ENCODE measurements at regions not wholly inside any gene's neighbourhood (a gene's known extent, or its start where the extent isn't known, plus 50 kb on each side); places are given as distances from the start of the nearest gene placed in this dataset.

DNA sequence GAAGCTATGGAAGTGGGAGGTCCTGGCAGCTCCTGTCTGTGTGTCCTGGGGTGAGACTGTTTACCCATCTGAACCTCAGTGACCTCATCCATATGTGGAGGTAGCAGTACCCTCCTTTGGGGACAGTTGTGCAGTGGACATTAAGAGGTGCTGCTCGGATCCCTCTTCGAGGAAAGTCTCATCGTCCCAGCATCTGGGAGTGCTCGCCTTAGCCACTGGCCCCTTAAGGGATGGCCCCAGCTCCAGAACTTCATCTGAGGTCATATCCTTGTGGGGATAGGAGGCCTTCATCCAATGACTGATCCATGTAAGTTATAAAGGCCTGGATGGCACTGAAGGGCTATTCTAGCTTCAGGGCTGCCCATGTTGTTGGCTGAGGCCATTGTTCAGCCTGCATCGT is 538.1 kb downstream of the MIAT start:
- H3K36me3 ChIP-seq (ENCODE audit: control insufficient read depth, insufficient read depth, low read length) = no peaks in the 10 kb centered on the region
- DNase-seq (ENCODE audit: extremely low read depth, insufficient read length) = no peak
- TF ChIP-seq, protein P1, sequence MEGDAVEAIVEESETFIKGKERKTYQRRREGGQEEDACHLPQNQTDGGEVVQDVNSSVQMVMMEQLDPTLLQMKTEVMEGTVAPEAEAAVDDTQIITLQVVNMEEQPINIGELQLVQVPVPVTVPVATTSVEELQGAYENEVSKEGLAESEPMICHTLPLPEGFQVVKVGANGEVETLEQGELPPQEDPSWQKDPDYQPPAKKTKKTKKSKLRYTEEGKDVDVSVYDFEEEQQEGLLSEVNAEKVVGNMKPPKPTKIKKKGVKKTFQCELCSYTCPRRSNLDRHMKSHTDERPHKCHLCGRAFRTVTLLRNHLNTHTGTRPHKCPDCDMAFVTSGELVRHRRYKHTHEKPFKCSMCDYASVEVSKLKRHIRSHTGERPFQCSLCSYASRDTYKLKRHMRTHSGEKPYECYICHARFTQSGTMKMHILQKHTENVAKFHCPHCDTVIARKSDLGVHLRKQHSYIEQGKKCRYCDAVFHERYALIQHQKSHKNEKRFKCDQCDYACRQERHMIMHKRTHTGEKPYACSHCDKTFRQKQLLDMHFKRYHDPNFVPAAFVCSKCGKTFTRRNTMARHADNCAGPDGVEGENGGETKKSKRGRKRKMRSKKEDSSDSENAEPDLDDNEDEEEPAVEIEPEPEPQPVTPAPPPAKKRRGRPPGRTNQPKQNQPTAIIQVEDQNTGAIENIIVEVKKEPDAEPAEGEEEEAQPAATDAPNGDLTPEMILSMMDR (IDR thresholded peaks at IDR 0.05; ENCODE audit: insufficient read depth, low read length, poor library complexity, severe bottlenecking) = no peak
- no peaks in the 10 kb centered on the region for H3K27me3 ChIP-seq (replicated peaks; ENCODE audit: control insufficient read depth, insufficient read depth, low read length)
- H3K4me3 ChIP-seq (replicated peaks; ENCODE audit: low read depth, low read length) = no peak overlapping the region

DNA sequence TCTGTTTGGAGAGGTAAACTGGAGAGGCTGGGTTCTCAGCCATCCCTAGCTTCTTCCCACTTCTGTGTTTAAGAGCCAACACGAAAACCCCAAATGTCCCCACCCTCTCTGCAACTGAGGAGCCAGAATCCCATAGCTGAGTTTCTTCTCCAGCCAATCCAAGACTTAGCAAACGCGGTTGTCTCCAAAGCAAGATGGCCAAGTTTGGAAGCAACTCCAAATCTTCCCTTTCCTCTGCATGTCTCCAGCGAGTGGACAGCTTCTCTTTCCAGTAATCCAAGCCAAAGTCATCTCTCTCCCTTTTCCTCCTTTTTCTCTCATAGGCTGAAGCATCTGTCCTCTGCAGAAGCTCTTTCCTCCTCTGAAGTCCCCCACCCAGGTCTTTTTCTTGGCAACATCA is 539.2 kb downstream of the MIAT start:
- Histone ChIP-seq H3K27me3 (replicated peaks; ENCODE audit: control insufficient read depth, insufficient read depth, low read length) (no peaks in the 10 kb centered on the region), H3K36me3 (ENCODE audit: control insufficient read depth, insufficient read depth, low read length) (no peaks in the 10 kb centered on the region), H3K4me3 (replicated peaks; ENCODE audit: low read depth, low read length) (no peak overlapping the region)
- DNase-seq (ENCODE audit: extremely low read depth, insufficient read length) = no peak
- TF ChIP-seq, protein P1 (IDR thresholded peaks at IDR 0.05; ENCODE audit: insufficient read depth, low read length, poor library complexity, severe bottlenecking) = no peak

DNA sequence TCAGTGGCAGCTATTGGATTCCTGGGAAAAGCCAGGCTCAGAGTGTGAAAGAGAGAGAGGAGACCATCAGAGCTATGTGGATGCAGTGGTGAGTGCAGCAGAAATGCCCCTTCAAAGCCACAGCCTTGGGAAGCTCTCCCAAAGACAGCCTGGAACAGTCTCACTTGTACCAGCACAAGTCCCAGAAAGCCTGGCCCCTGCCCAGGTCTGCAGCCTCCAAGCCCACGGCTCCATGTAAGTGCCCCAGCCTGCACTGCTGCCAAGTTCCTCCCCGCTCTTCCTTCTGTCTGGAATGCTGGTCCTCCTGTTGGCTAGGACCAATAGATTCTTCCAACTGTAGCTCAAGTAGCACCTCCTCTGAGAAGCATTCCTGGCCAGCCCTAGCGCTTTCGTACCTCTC is 539.7 kb downstream of the MIAT start:
- DNase-seq (ENCODE audit: extremely low read depth, insufficient read length) = no peak
- TF ChIP-seq, protein P1 (IDR thresholded peaks at IDR 0.05; ENCODE audit: insufficient read depth, low read length, poor library complexity, severe bottlenecking) = no peak
- Histone ChIP-seq H3K27me3 (replicated peaks; ENCODE audit: control insufficient read depth, insufficient read depth, low read length) (no peaks in the 10 kb centered on the region), H3K36me3 (ENCODE audit: control insufficient read depth, insufficient read depth, low read length) (no peaks in the 10 kb centered on the region), H3K4me3 (replicated peaks; ENCODE audit: low read depth, low read length) (no peak overlapping the region)

DNA sequence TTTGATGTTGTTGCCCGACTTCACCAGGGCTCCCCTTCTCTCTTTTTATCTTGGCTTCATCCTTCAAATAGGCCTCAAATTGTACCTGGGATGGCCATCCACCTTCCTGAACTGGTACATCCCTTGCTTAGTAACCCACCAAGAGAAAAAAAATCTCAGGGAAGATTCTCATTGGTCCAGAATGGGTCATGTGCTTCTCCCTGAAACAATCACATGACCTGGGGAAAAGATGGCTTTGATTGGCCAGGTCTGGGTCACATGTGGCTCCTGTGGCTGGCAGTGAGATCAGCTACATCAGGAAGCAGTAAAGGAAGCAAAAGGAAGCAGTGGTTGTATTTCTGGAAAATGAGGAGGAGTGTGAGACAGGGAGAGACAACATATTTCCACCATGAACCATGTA is 540.2 kb downstream of the MIAT start:
- Histone ChIP-seq H3K36me3 (ENCODE audit: control insufficient read depth, insufficient read depth, low read length) (no peaks in the 10 kb centered on the region), H3K27me3 (replicated peaks; ENCODE audit: control insufficient read depth, insufficient read depth, low read length) (no peaks in the 10 kb centered on the region), H3K4me3 (replicated peaks; ENCODE audit: low read depth, low read length) (no peak overlapping the region)
- TF ChIP-seq, protein P1 (IDR thresholded peaks at IDR 0.05; ENCODE audit: insufficient read depth, low read length, poor library complexity, severe bottlenecking) = no peak
- DNase-seq (ENCODE audit: extremely low read depth, insufficient read length) = no peak

DNA sequence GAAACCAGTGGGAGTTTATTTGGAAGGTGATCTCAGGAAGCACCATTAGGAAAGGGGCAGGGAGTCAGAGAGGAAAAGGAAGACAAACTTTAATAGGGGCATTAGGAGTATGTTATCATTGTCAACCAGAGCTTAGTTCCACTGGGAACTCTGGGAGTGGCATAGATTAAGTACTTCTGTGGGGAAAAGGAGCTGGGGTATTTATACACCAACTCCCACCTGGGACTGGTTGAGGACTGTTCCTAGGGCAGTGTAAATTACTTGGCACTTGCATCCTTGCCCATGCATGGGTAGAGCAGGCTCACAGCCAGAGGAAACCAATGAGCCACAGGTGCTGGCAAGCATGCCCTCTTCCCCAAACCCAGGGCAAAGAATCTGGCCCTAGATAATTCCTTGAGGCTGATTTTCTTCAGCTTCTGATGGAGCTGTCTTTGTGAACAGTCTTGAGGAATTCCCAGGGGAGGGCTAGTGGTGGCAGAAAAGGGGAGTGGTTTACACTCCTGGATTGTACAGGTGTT is 541.2 kb downstream of the MIAT start:
- no peak overlapping the region for H3K4me3 ChIP-seq (replicated peaks; ENCODE audit: low read depth, low read length)
- TF ChIP-seq, protein P1 (IDR thresholded peaks at IDR 0.05; ENCODE audit: insufficient read depth, low read length, poor library complexity, severe bottlenecking) = no peak
- no peaks in the 10 kb centered on the region for H3K36me3 ChIP-seq (ENCODE audit: control insufficient read depth, insufficient read depth, low read length)
- no peak for DNase-seq (ENCODE audit: extremely low read depth, insufficient read length)
- H3K27me3 ChIP-seq (replicated peaks; ENCODE audit: control insufficient read depth, insufficient read depth, low read length) = no peaks in the 10 kb centered on the region

DNA sequence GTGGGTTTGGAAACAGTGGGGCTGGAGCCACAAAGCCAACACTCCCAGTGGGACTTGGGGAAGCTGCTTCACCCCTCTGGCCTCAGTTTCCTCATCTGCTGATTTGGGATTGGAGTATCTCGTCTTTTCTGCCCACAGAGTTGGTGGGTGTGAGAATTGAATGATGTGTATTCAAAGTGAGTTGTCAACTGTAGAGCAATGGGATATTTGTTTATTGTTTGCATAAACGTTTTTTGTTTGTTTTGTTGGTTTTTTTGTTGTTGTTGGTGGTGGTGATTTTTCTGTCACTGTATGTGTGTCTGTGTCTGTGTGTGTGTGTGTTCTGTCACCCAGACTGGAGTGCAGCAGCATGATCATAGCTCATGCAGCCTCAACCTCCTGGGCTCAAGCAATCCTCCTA is 542.0 kb downstream of the MIAT start:
- TF ChIP-seq, protein P1 (IDR thresholded peaks at IDR 0.05; ENCODE audit: insufficient read depth, low read length, poor library complexity, severe bottlenecking) = no peak

More for the DNA sequence above, 542.0 kb downstream of the MIAT start:
- H3K27me3 ChIP-seq (replicated peaks; ENCODE audit: control insufficient read depth, insufficient read depth, low read length) = no peaks in the 10 kb centered on the region
- no peak overlapping the region for H3K4me3 ChIP-seq (replicated peaks; ENCODE audit: low read depth, low read length)
- no peak for DNase-seq (ENCODE audit: extremely low read depth, insufficient read length)
- H3K36me3 ChIP-seq (ENCODE audit: control insufficient read depth, insufficient read depth, low read length) = no peaks in the 10 kb centered on the region

All from GM06990 (cell line).